H9 (cell line): ENCODE measurements at regions not wholly inside any gene's neighbourhood (a gene's known extent, or its start where the extent isn't known, plus 50 kb on each side); places are given as distances from the start of the nearest gene placed in this dataset.

Experiments used
- DNase-seq: peaks from one replicate; pipeline ENCODE4 v3.0.0-alpha.2; 2017
- H2AFZ ChIP-seq: one replicate; pipeline ENCODE4 v1.6.1; 2013; ENCODE audit warnings: mild to moderate bottlenecking, low read length, control low read depth, moderate library complexity
- H2AK5ac ChIP-seq: 2 replicates; pipeline ENCODE4 v1.6.1; 2013; ENCODE audit warnings: low read length, control low read depth, mixed read lengths; ENCODE audit not compliant: insufficient read length
- H2BK120ac ChIP-seq: one replicate; pipeline ENCODE4 v1.6.1; 2013; ENCODE audit warnings: low read depth, mild to moderate bottlenecking, low read length, control low read depth, inconsistent platforms; ENCODE audit not compliant: poor library complexity, severe bottlenecking
- H2BK12ac ChIP-seq: 2 replicates; pipeline ENCODE4 v1.6.1; 2013; ENCODE audit warnings: low read length, control low read depth, mixed read lengths, low read depth; ENCODE audit not compliant: insufficient read length
- H2BK15ac ChIP-seq: 2 replicates; pipeline ENCODE4 v1.6.1; 2013; ENCODE audit warnings: low read depth, low read length, control low read depth
- H2BK20ac ChIP-seq: one replicate; pipeline ENCODE4 v1.6.1; 2013; ENCODE audit warnings: low read depth, mild to moderate bottlenecking, low read length, control low read depth, inconsistent platforms; ENCODE audit not compliant: poor library complexity, severe bottlenecking
- H2BK5ac ChIP-seq: 2 replicates; pipeline ENCODE4 v1.6.1; 2013; ENCODE audit warnings: low read length, control low read depth, mixed read lengths; ENCODE audit not compliant: insufficient read length
- H3K14ac ChIP-seq: 2 replicates; pipeline ENCODE4 v1.6.1; 2013; ENCODE audit warnings: low read length, control low read depth; ENCODE audit not compliant: insufficient read depth
- H3K18ac ChIP-seq: 2 replicates; pipeline ENCODE4 v1.6.1; 2013; ENCODE audit warnings: low read depth, mild to moderate bottlenecking, mixed read lengths, low read length, control low read depth; ENCODE audit not compliant: insufficient read length
- H3K23ac ChIP-seq: 2 replicates; pipeline ENCODE4 v1.6.1; 2013; ENCODE audit warnings: low read length, control low read depth, mixed read lengths, low read depth; ENCODE audit not compliant: insufficient read length
- H3K23me2 ChIP-seq: 2 replicates; pipeline ENCODE4 v1.6.1; 2013; ENCODE audit warnings: low read depth, mild to moderate bottlenecking, mixed read lengths, low read length, control low read depth; ENCODE audit not compliant: insufficient read length, poor library complexity, severe bottlenecking
- H3K27ac ChIP-seq: 2 replicates; pipeline ENCODE4 v1.5.1; 2013; ENCODE audit warnings: low read length, control low read depth, mixed read lengths, low read depth; ENCODE audit not compliant: insufficient read length
- H3K27me3 ChIP-seq: 2 replicates; pipeline ENCODE4 v1.6.1; 2013; ENCODE audit warnings: low read length, control low read depth, inconsistent platforms; ENCODE audit not compliant: insufficient read depth
- H3K4ac ChIP-seq: 2 replicates; pipeline ENCODE4 v1.6.1; 2013; ENCODE audit warnings: low read depth, mild to moderate bottlenecking, control low read depth, inconsistent platforms, low read length, moderate library complexity
- H3K4me1 ChIP-seq: 2 replicates; pipeline ENCODE4 v1.6.1; 2013; ENCODE audit warnings: low read length, control low read depth, inconsistent platforms; ENCODE audit not compliant: insufficient read depth
- H3K4me2 ChIP-seq: 2 replicates; pipeline ENCODE4 v1.6.1; 2013; ENCODE audit warnings: low read length, control low read depth, mixed read lengths; ENCODE audit not compliant: insufficient read length, insufficient read depth
- H3K56ac ChIP-seq: 2 replicates; pipeline ENCODE4 v1.6.1; 2013; ENCODE audit warnings: low read depth, mild to moderate bottlenecking, mixed read lengths, low read length, control low read depth; ENCODE audit not compliant: insufficient read length
- H3K79me1 ChIP-seq: 2 replicates; pipeline ENCODE4 v1.6.1; 2013; ENCODE audit warnings: low read depth, mild to moderate bottlenecking, moderate library complexity, low read length, control low read depth, inconsistent platforms; ENCODE audit not compliant: insufficient read depth, poor library complexity, severe bottlenecking
- H3K79me2 ChIP-seq: 2 replicates; pipeline ENCODE4 v1.6.1; 2013; ENCODE audit warnings: low read length, control low read depth, inconsistent platforms; ENCODE audit not compliant: insufficient read depth
- H3K9ac ChIP-seq: 2 replicates; pipeline ENCODE4 v1.6.1; 2013; ENCODE audit warnings: low read length, control low read depth, mixed read lengths; ENCODE audit not compliant: insufficient read length; ENCODE audit errors: extremely low read depth
- H3K9me3 ChIP-seq: one replicate; pipeline ENCODE4 v1.6.1; 2013; ENCODE audit warnings: low read depth, low read length, inconsistent platforms; ENCODE audit not compliant: control insufficient read depth
- H3T11ph ChIP-seq: one replicate; pipeline ENCODE4 v1.6.1; 2013; ENCODE audit warnings: mild to moderate bottlenecking, low read length, control low read depth, inconsistent platforms
- H4K20me1 ChIP-seq: one replicate; pipeline ENCODE4 v1.6.1; 2013; ENCODE audit not compliant: control insufficient read depth, insufficient read length, insufficient read depth
- H4K5ac ChIP-seq: 2 replicates; pipeline ENCODE4 v1.6.1; 2013; ENCODE audit warnings: low read depth, mild to moderate bottlenecking, mixed read lengths, low read length, control low read depth; ENCODE audit not compliant: insufficient read length
- H4K8ac ChIP-seq: replicated peaks from 2 replicates; pipeline ENCODE4 v1.6.1; 2013; ENCODE audit warnings: low read length, control low read depth, mixed read lengths, low read depth; ENCODE audit not compliant: insufficient read length
- H4K91ac ChIP-seq: 2 replicates; pipeline ENCODE4 v1.6.1; 2013; ENCODE audit warnings: low read depth, mild to moderate bottlenecking, moderate library complexity, mixed read lengths, low read length, control low read depth; ENCODE audit not compliant: insufficient read length
- H3K27ac Mint-ChIP-seq, 3 experiments: 2 replicates in 2 of 3; 3 replicates in 1 of 3; pipeline ENCODE4 v1.8.0; 2020 to 2021; ENCODE audit warnings: mixed read lengths in 3 of 3, mild to moderate bottlenecking in 1 of 3, moderate library complexity in 1 of 3
- H3K27me3 Mint-ChIP-seq: 2 replicates; pipeline ENCODE4 v1.8.0; 2021; ENCODE audit warnings: low read depth, mild to moderate bottlenecking, moderate library complexity, mixed read lengths
- H3K36me3 Mint-ChIP-seq, 3 experiments: 2 replicates in 2 of 3; 3 replicates in 1 of 3; pipeline ENCODE4 v1.8.0; 2020 to 2021; ENCODE audit warnings: low read depth in 3 of 3, mixed read lengths in 3 of 3; ENCODE audit not compliant: insufficient read depth in 1 of 3
- H3K4me1 Mint-ChIP-seq, 2 experiments: 2 replicates each; pipeline ENCODE4 v1.8.0; 2020; ENCODE audit warnings: mixed read lengths in 2 of 2
- H3K4me3 Mint-ChIP-seq, 2 experiments: 2 replicates in 1 of 2; 3 replicates in 1 of 2; pipeline ENCODE4 v1.8.0; 2020 to 2021; ENCODE audit warnings: mild to moderate bottlenecking in 2 of 2, mixed read lengths in 2 of 2, moderate library complexity in 1 of 2
- H3K9me3 Mint-ChIP-seq, 2 experiments: 2 replicates in 1 of 2; 3 replicates in 1 of 2; pipeline ENCODE4 v1.8.0; 2020; ENCODE audit warnings: mild to moderate bottlenecking in 2 of 2, mixed read lengths in 2 of 2, moderate library complexity in 1 of 2
- WGBS: extraction: QIAGEN DNeasy Blood & Tissue Kit; methylation state at CpG from one replicate; pipeline ENCODE4 v1.1.7; 2013; ENCODE audit warnings: missing lambda C conversion rate, low lambda C conversion rate, mixed read lengths; ENCODE audit not compliant: insufficient read length; ENCODE audit errors: extremely low coverage; 5-methylcytosine and 5-hydroxymethylcytosine counted together
- TF ChIP-seq, protein P1 (sequence below): fragments of 200-600 bp; sonication (generic); conservative IDR thresholded peaks from 3 replicates; pipeline ENCODE4 v1.8.0; 2021; ENCODE audit warnings: antibody characterized with exemption, mild to moderate bottlenecking

DNA sequence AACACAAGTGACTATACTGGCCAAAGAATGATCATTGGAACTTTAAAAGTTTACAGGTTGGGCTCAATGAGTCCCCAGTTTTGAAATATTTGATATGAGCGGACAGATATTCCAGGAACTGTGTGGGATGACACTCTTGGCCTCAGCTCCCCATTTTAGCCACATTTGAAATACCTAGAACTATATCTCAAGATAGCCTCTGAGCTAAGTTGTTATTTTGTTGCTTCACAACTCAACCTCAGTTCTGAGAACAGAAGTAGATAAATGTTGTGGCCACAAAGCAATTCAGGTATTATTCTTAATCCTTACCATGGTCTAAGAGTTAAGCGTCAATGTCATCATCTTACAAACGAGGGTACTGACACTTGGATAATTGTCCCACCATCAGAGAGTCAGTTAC lies 172.2 kb upstream of the SETBP1 start:
- H3T11ph ChIP-seq = no peak overlapping the region
- WGBS = no CpG with 5 or more reads among the region's 3 CpGs
- H2BK12ac ChIP-seq = no peak overlapping the region
- H3K27me3 ChIP-seq = no peaks in the 10 kb centered on the region
- no peak overlapping the region for H3K18ac ChIP-seq
- H3K9ac ChIP-seq = no peak overlapping the region
- no peak overlapping the region for H3K4ac ChIP-seq
- no peak overlapping the region for H3K27ac ChIP-seq
- Mint-ChIP-seq H3K27me3 (peaks cover 2% of the 10 kb centered on the region; the same call in 1 of the 2 replicates), H3K4me1 (no peaks in the 10 kb centered on the region), H3K27ac (no peak overlapping the region), H3K9me3 (no peaks in the 10 kb centered on the region), H3K36me3 (no peaks in the 10 kb centered on the region), H3K4me3 (no peak overlapping the region)
- no peak overlapping the region for H3K56ac ChIP-seq
- H2AK5ac ChIP-seq = no peak overlapping the region
- H3K4me1 ChIP-seq = no peaks in the 10 kb centered on the region
- no peak overlapping the region for H2BK15ac ChIP-seq
- no peak overlapping the region for H2BK5ac ChIP-seq
- no peak overlapping the region for H3K4me2 ChIP-seq
- no peak overlapping the region for H4K5ac ChIP-seq
- H2BK20ac ChIP-seq = no peak overlapping the region
- H3K79me1 ChIP-seq = no peaks in the 10 kb centered on the region
- no peak for DNase-seq
- H4K20me1 ChIP-seq = no peaks in the 10 kb centered on the region
- H4K91ac ChIP-seq = no peak overlapping the region
- TF ChIP-seq, protein P1, sequence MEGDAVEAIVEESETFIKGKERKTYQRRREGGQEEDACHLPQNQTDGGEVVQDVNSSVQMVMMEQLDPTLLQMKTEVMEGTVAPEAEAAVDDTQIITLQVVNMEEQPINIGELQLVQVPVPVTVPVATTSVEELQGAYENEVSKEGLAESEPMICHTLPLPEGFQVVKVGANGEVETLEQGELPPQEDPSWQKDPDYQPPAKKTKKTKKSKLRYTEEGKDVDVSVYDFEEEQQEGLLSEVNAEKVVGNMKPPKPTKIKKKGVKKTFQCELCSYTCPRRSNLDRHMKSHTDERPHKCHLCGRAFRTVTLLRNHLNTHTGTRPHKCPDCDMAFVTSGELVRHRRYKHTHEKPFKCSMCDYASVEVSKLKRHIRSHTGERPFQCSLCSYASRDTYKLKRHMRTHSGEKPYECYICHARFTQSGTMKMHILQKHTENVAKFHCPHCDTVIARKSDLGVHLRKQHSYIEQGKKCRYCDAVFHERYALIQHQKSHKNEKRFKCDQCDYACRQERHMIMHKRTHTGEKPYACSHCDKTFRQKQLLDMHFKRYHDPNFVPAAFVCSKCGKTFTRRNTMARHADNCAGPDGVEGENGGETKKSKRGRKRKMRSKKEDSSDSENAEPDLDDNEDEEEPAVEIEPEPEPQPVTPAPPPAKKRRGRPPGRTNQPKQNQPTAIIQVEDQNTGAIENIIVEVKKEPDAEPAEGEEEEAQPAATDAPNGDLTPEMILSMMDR = no peak
- H2AFZ ChIP-seq = no peak overlapping the region
- H3K23ac ChIP-seq = no peak overlapping the region
- H4K8ac ChIP-seq = no peak overlapping the region
- no peak overlapping the region for H2BK120ac ChIP-seq
- H3K9me3 ChIP-seq = no peaks in the 10 kb centered on the region
- no peak overlapping the region for H3K14ac ChIP-seq
- H3K23me2 ChIP-seq = no peaks in the 10 kb centered on the region
- H3K79me2 ChIP-seq = no peaks in the 10 kb centered on the region
